ENCODE measurements at regions not wholly inside any gene's neighbourhood (a gene's known extent, or its start where the extent isn't known, plus 50 kb on each side); places are given as distances from the start of the nearest gene placed in this dataset.

DNA sequence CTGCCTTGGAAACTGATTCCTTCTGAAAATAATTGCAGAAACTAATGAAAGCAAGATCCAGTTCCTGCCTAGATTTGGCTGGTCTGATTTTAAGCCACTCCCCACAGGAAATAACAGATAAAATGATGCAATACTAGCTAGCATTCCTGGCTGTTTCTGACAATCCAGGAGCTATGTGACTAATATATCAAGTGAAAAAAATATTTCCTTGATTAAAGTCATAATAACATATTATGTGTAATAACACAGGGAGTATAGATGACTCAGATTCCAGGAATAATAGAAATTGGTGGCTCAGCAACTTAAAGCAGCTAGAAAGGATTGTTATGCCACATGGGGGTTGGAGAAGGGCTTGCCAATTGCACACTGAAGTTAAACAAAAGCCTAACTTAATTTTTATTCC, 182.7 kb upstream of the SALL4 start:
- TF ChIP-seq CTCF (IDR thresholded peaks at IDR 0.05) (no peak), POLR2A (IDR thresholded peaks at IDR 0.05) (no peak)

Measured in testis (tissue), 2 donors.